A673 (cell line): ENCODE measurements at regions not wholly inside any gene's neighbourhood (a gene's known extent, or its start where the extent isn't known, plus 50 kb on each side); places are given as distances from the start of the nearest gene placed in this dataset.

Experiments
- CTCF ChIP-seq: fragments of 300-800, 200-600 bp; sonication (generic); conservative IDR thresholded peaks from 2 replicates; pipeline ENCODE4 v1.5.1; 2017; ENCODE audit warnings: low read depth, mild to moderate bottlenecking, antibody characterized with exemption, low read length, moderate library complexity, mixed read lengths
- EZH2 ChIP-seq: fragments of 200-600 bp; sonication (generic); IDR thresholded peaks from 2 replicates; pipeline ENCODE4 v1.6.1; 2017; ENCODE audit warnings: borderline replicate concordance, low read depth, mild to moderate bottlenecking, mixed read lengths, antibody characterized with exemption, low read length; ENCODE audit not compliant: poor library complexity, severe bottlenecking

- TF ChIP-seq EZH2 (no peak), CTCF (no peak)
These were observed 407.6 kb downstream of the DSEL start for GRCh38 chr18:67108894-67109293.
